Common myeloid progenitor, CD34-positive (primary cell): ENCODE measurements at regions not wholly inside any gene's neighbourhood (a gene's known extent, or its start where the extent isn't known, plus 50 kb on each side); places are given as distances from the start of the nearest gene placed in this dataset.

Source experiments
- CTCF ChIA-PET: fragments of 350-600 bp; sonication (Branson Sonifier 250); formaldehyde crosslinking; loops from one replicate; lab custom pipeline; 2021; ENCODE audit warnings: antibody characterized with exemption; lab: Charles Lee
- POLR2A ChIA-PET: fragments of 350-600 bp; sonication (Branson Sonifier 250); formaldehyde crosslinking; loops from one replicate; lab custom pipeline; 2021; ENCODE audit warnings: antibody characterized with exemption; lab: Charles Lee
- DNase-seq, 3 donors: peaks; one replicate each; pipeline versions ENCODE4 v3.0.0 to v3.0.0-alpha.2; 2013
- H3K27ac ChIP-seq, 2 experiments: 1 replicate in 1 of 2; 2 replicates in 1 of 2; pipeline ENCODE4 v1.7.0; 2013; ENCODE audit warnings: inconsistent platforms in 2 of 2, low read length in 2 of 2, mild to moderate bottlenecking in 2 of 2, low read depth in 1 of 2, moderate library complexity in 1 of 2; ENCODE audit not compliant: severe bottlenecking in 2 of 2, insufficient read depth in 1 of 2, poor library complexity in 1 of 2
- H3K27me3 ChIP-seq, 5 experiments: replicated peaks in 2 of 5; 1 replicate in 3 of 5; 2 replicates in 2 of 5; pipeline versions ENCODE4 v1.6.1 to v1.7.0; 2013; ENCODE audit warnings: low read length in 4 of 5, mild to moderate bottlenecking in 2 of 5, moderate library complexity in 2 of 5, inconsistent platforms in 1 of 5; ENCODE audit not compliant: insufficient read depth in 5 of 5, control insufficient read depth in 4 of 5
- H3K36me3 ChIP-seq, 4 experiments: 1 replicate in 2 of 4; 2 replicates in 2 of 4; pipeline versions ENCODE4 v1.6.1 to v1.7.0; 2013; ENCODE audit warnings: low read length in 3 of 4, control low read depth in 1 of 4, mild to moderate bottlenecking in 1 of 4; ENCODE audit not compliant: control insufficient read depth in 4 of 4, insufficient read depth in 4 of 4
- H3K4me1 ChIP-seq, 4 experiments: 1 replicate in 3 of 4; 2 replicates in 1 of 4; pipeline versions ENCODE4 v1.6.1 to v1.7.1; 2013; ENCODE audit warnings: low read length in 3 of 4, mild to moderate bottlenecking in 3 of 4, control low read depth in 1 of 4, inconsistent platforms in 1 of 4, moderate library complexity in 1 of 4; ENCODE audit not compliant: control insufficient read depth in 4 of 4, insufficient read depth in 4 of 4; ENCODE audit errors: control extremely low read depth in 1 of 4
- H3K4me3 ChIP-seq, 7 experiments: 1 replicate in 4 of 7; 2 replicates in 3 of 7; pipeline versions ENCODE4 v1.5.1 to v1.7.0; 2013; ENCODE audit warnings: mild to moderate bottlenecking in 7 of 7, low read length in 6 of 7, moderate library complexity in 6 of 7, inconsistent platforms in 2 of 7, low read depth in 2 of 7, control low read depth in 1 of 7; ENCODE audit not compliant: insufficient read depth in 4 of 7, control insufficient read depth in 1 of 7; ENCODE audit errors: extremely low read depth in 1 of 7
- H3K9me3 ChIP-seq, 5 experiments: 1 replicate in 4 of 5; 2 replicates in 1 of 5; pipeline versions ENCODE4 v1.6.1 to v1.7.1; 2013; ENCODE audit warnings: low read length in 4 of 5, mild to moderate bottlenecking in 2 of 5, inconsistent platforms in 1 of 5, low read depth in 1 of 5, moderate library complexity in 1 of 5; ENCODE audit not compliant: control insufficient read depth in 4 of 5, insufficient read depth in 2 of 5; ENCODE audit errors: control extremely low read depth in 1 of 5
- WGBS: methylation state at CpG from one replicate; pipeline ENCODE4 v1.1.5; 2013; ENCODE audit not compliant: insufficient coverage; 5-methylcytosine and 5-hydroxymethylcytosine counted together

DNA sequence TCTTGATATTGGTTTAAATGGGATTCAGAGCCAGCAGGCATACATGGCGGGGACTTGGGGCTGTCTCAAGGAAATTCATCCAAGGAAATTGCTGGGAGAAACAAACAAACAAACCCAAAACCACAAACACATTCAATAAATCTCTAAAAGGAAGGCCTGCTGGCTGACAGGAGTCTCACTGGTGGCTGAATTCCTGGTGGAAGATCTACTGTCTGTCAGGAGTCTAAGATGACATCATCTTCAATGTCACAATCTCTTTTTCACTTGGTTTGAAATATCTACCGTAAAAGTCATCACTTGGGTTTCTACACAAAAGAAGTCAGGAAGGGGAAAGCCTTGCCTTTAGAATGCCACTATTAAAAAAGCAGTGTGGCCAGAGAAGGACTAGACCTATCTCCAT lies 87.9 kb downstream of the KLF5 start:
- POLR2A ChIA-PET = no interaction called here
- Histone ChIP-seq H3K9me3 (no peaks in the 10 kb centered on the region), H3K4me3 (no peak overlapping the region), H3K27me3 (no peaks in the 10 kb centered on the region), H3K27ac (no peak overlapping the region), H3K36me3 (no peaks in the 10 kb centered on the region), H3K4me1 (peaks cover 4 to 13% (median 7%) of the 10 kb centered on the region in 4 experiments)
- WGBS = 100% methylated on average over 1 of the region's 2 CpGs
- CTCF ChIA-PET = no interaction called here
- DNase-seq = no peak

DNA sequence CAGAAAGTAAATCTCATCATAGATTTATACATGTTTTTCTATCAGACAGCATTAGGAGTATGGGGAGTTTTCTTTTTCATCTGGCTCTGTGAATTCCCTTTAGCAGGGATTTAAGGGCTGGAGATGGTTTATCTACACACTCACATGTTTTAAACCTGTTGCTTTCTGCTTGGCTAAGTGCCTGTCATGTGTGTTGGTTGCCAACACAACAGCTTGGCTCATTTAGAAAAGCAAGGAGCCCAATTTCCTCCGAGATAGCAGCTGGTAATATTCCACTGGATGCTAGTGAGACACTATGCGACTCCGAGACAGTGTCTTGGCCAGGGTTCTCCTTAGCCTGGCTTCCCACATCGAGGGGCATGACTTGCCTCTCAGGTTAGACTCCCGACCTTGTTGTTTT lies 83.3 kb downstream of the KLF5 start:
- no peaks in the 10 kb centered on the region for H3K36me3 ChIP-seq
- peaks cover 4 to 13% (median 7%) of the 10 kb centered on the region in 4 experiments for H3K4me1 ChIP-seq
- no peak overlapping the region for H3K27ac ChIP-seq
- 92% methylated on average over 5 of the region's 5 CpGs for WGBS
- CTCF ChIA-PET = interaction anchor here (0.8 to 1.5 kb wide), 2 partner anchors 11 kb away, joined by 3 to 4 read pairs; no protein-coding TSS in a partner anchor
- H3K9me3 ChIP-seq = no peaks in the 10 kb centered on the region
- DNase-seq = no peak
- H3K27me3 ChIP-seq = no peaks in the 10 kb centered on the region
- POLR2A ChIA-PET = no interaction called here
- no peak overlapping the region for H3K4me3 ChIP-seq

DNA sequence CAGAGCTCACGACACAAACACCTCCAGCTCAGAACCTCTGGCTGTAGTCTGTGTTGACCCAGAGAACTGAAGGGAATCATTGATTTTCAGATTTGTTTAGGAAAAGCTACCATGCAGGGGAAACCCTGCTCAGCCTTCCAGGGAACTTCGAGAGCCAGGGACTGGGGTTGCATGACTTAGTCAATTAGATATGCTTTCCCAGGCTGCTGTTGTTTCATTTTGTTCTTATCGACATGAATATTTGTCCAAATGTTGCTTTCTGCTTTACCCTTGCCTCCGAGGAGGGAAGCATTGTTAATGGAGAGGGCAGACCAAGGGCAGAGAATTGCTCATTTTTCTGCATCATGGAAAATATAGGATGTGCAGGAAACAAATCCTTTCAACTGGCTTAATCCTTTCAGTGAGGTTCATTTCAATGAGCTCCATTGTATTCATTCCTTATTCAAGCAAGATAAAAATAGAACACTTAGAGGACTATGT lies 82.5 kb downstream of the KLF5 start:
- H3K4me3 ChIP-seq = no peak overlapping the region
- peaks cover 4 to 13% (median 7%) of the 10 kb centered on the region in 4 experiments for H3K4me1 ChIP-seq
- CTCF ChIA-PET = interaction anchor here (1.5 kb wide), 1 partner anchor 11 kb away, joined by 4 read pairs; no protein-coding TSS in a partner anchor
- DNase-seq = no peak
- no peaks in the 10 kb centered on the region for H3K27me3 ChIP-seq
- no peak overlapping the region for H3K27ac ChIP-seq
- H3K36me3 ChIP-seq = no peaks in the 10 kb centered on the region
- no peaks in the 10 kb centered on the region for H3K9me3 ChIP-seq
- POLR2A ChIA-PET = no interaction called here
- 97% methylated on average over 4 of the region's 4 CpGs for WGBS

DNA sequence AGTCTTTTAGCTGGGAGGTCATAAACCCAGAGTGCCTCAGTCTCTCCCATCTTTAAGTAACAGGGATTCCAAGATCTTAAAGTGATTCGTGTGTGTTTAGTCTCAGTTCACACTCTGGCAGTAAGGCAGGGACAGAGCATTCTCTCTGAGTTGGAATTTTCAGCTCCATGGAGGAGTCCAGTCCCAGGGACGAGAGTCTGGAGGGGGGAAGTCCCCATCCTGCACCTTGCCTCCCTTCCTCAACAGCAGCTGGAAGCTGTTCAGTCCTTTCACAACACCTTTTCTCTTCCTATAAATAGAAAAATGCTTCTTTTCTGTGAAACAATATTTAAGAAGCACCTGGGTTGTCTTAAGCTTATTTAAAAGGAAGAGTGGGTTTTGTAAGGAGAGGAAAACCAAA lies 82.0 kb downstream of the KLF5 start:
- CTCF ChIA-PET = interaction anchor here (1.5 kb wide), 1 partner anchor 10 kb away, joined by 4 read pairs; no protein-coding TSS in a partner anchor
- H3K4me1 ChIP-seq = peaks cover 4 to 13% (median 7%) of the 10 kb centered on the region in 4 experiments
- no peaks in the 10 kb centered on the region for H3K36me3 ChIP-seq
- H3K27me3 ChIP-seq = no peaks in the 10 kb centered on the region
- H3K9me3 ChIP-seq = no peaks in the 10 kb centered on the region
- no peak overlapping the region for H3K27ac ChIP-seq
- POLR2A ChIA-PET = no interaction called here
- no peak overlapping the region for H3K4me3 ChIP-seq
- WGBS = 100% methylated on average over 1 of the region's 2 CpGs
- no peak for DNase-seq

DNA sequence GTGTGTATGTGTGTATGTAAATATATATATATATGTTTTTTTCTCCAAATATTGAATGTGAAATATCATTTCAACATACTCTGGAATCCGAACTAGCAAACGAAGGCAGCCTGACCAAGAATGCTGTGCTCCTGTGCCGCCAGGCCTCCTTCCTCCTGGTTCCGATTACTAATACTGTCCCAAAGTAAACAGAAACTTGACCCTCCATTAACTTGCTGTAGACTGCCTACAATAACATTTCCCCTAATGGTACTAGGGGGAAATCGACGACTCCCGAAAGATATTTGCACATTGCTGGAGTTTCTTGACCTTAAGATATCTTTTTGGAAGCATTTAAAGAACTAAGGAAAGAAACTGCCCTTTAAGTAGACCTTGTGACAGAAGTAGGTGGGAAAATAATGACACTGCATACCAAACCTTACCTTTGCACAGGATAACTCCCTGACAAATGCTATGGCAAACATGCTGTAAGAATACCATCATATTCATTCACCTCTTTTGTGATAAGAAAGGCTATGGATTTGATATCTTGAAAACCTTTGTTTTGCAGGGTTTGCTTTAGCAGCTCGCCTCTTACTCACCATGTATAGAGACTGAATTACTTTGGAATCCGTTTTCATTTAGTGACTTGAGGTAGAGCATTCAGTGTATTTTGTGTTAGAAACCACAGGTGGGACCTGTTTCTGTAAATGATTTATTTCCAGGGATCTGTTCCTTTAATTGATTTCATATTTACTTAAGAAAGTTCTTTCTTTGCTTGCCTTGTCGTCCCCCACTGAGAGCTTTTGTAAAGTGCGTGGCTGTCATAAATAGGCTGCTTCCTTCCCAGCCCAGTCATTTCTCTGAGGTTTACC lies 80.1 kb downstream of the KLF5 start:
- H3K36me3 ChIP-seq = no peaks in the 10 kb centered on the region
- no peak overlapping the region for H3K27ac ChIP-seq
- WGBS = 98% methylated on average over 4 of the region's 11 CpGs
- no peaks in the 10 kb centered on the region for H3K4me1 ChIP-seq
- no peaks in the 10 kb centered on the region for H3K27me3 ChIP-seq
- no peaks in the 10 kb centered on the region for H3K9me3 ChIP-seq
- ChIA-PET CTCF (no interaction called here), POLR2A (no interaction called here)
- H3K4me3 ChIP-seq = no peak overlapping the region
- DNase-seq = no peak

DNA sequence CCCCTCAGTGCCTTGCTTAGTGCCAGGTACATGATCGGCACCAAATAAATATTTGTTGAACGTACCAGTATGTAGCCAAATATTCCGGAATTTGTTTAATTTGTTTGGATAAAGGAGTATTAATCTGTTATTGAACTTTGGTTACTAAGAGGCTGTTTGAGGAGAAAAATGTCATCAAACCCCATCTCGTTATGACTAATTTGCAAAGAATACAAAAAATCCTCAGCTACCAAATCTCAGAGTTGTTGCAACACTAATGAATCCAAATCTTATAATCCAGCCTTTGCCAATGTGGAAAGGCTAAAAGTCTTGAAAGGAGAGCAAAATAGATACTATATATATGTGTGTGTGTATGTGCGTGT lies 79.5 kb downstream of the KLF5 start:
- DNase-seq = no peak
- ChIA-PET POLR2A (no interaction called here), CTCF (no interaction called here)
- Histone ChIP-seq H3K36me3 (no peaks in the 10 kb centered on the region), H3K4me1 (no peaks in the 10 kb centered on the region), H3K27ac (no peak overlapping the region), H3K4me3 (no peak overlapping the region), H3K27me3 (no peaks in the 10 kb centered on the region), H3K9me3 (no peaks in the 10 kb centered on the region)
- 100% methylated on average over 3 of the region's 5 CpGs for WGBS

DNA sequence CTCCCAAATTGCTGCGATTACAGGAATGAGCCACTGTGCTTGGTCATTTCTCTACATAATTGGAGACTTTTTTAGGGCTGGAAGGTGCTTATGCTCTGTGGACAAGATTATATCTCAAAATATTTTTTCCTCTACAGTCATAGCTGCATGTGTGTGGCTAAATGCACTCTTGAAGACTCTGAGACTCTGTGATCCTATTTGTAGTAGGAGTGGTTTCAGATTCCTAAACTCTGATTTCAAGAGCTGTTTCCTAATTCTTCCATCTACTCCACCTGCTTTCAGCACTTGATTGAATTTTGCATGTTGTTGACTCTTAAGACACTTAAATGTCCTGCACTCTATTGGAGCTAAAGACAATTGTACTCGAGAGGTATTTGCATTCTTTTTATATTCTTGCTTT lies 78.0 kb downstream of the KLF5 start:
- POLR2A ChIA-PET = no interaction called here

More for the DNA sequence above, 78.0 kb downstream of the KLF5 start:
- Histone ChIP-seq H3K4me1 (no peaks in the 10 kb centered on the region), H3K9me3 (no peaks in the 10 kb centered on the region), H3K36me3 (no peaks in the 10 kb centered on the region), H3K4me3 (no peak overlapping the region), H3K27me3 (no peaks in the 10 kb centered on the region), H3K27ac (no peak overlapping the region)
- CTCF ChIA-PET = no interaction called here
- WGBS = 100% methylated on average over 1 of the region's 2 CpGs
- DNase-seq = no peak
